AG20443 (cell line): ENCODE measurements at regions not wholly inside any gene's neighbourhood (a gene's known extent, or its start where the extent isn't known, plus 50 kb on each side); places are given as distances from the start of the nearest gene placed in this dataset.
"Not testable (repeated sequence)": the region's sequence is repeated elsewhere in the genome, so short reads cannot be mapped to it uniquely, and the experiment has no call there.

Experiments
- DNase-seq: peaks from one replicate; pipeline ENCODE4 v3.0.0; 2012; ENCODE audit warnings: low spot score, mixed read lengths

- no peak for DNase-seq
Measured at GRCh38 chr5:118552146-118552545, 436.2 kb downstream of the DTWD2 start.

DNA sequence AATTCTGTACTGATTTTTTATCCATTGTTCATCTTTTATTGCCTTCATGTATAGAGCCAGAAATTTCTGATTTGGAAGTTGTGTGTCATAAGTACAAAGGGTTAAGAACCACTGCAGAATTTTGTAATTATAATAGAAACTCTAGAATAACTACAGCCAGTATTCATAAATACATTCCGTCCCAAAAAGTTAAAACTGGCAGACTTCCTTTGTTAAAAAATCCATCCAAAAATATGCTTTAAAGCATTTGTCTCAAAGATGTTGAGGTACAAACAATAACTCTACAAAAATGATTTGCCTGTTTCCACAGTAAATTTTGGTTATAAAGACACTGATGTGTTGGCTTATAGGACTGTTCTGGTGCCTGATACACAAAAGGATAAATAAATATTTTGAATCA lies 436.6 kb downstream of the DTWD2 start:
- DNase-seq = no peak

GRCh38 chr5:118551031-118551430 lies 437.3 kb downstream of the DTWD2 start:
- no peak for DNase-seq

DNA sequence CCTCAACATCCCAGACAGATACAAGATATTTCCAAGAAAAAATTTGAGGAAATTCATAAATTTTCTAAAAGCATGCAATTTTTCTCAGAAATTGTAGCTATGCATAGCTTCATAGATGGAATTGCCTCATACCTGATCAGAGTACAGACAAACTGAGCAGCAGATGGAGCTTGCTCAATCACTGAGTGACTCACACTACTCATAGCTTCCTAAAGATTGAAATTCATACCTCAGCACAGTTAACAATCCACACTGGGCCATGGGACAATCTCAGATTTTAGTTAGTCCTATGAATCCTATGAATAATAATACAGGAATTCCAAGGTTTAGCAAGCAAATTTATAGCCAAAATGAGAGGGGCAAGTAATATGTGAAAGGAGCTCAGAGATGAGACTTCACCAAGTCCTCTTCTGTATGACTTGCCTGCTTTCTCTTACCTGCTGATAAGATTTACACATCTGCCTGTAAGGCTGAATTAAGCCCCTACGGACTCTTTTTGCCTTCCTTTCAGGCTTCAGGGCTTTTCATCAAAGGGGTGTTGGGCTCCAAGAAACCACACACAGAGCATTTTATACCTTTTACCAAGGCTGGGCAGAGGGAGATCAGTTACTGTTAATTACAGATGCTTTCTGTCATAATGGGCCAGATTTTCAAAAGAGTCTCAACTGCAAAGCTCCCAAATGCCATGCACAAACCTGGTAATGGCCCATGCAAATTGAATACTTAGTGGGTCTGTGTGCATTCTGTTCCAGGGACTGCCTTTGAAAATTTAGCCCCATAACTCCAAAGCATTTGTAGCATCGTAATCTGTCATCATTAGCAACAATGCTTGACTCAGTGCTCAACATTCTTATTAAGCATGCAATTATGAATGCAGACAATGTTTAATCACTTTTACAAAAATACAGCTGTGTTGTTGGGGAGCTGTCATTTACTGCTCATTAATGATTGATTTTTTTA lies 439.3 kb downstream of the DTWD2 start:
- DNase-seq = peak; percentile 55

DNA sequence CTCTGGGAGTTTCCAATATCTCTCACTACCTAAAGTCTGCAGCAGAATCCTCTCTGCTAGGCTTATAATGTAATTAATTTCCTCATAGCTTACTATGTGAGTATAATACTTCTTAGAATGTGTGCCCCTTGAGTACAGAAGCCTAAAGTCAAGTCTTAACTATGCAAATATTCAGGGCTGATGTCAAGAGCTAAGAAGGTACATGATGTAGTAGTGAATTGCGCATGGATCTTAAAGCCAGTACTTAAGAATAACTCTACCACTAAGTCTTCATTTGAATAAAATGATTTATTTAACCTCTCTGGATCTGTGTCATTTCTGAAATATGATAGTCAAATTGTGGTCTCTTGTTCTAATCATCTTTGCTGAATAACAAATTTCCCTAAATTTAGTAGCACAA lies 442.9 kb downstream of the DTWD2 start:
- no peak for DNase-seq

- DNase-seq = no peak
Measured at GRCh38 chr5:118544887-118545449, 443.4 kb downstream of the DTWD2 start.

GRCh38 chr5:118533923-118534322 lies 454.4 kb downstream of the DTWD2 start:
- no peak for DNase-seq

- DNase-seq = no peak
Measured at GRCh38 chr5:118533156-118533555, 455.2 kb downstream of the DTWD2 start.

- no peak for DNase-seq
Measured at GRCh38 chr5:118531276-118531675, 457.1 kb downstream of the DTWD2 start.

GRCh38 chr5:118529361-118530144 lies 458.8 kb downstream of the DTWD2 start:
- DNase-seq = no peak

- no peak for DNase-seq
Measured at GRCh38 chr5:118522626-118523025, 465.7 kb downstream of the DTWD2 start.

DNA sequence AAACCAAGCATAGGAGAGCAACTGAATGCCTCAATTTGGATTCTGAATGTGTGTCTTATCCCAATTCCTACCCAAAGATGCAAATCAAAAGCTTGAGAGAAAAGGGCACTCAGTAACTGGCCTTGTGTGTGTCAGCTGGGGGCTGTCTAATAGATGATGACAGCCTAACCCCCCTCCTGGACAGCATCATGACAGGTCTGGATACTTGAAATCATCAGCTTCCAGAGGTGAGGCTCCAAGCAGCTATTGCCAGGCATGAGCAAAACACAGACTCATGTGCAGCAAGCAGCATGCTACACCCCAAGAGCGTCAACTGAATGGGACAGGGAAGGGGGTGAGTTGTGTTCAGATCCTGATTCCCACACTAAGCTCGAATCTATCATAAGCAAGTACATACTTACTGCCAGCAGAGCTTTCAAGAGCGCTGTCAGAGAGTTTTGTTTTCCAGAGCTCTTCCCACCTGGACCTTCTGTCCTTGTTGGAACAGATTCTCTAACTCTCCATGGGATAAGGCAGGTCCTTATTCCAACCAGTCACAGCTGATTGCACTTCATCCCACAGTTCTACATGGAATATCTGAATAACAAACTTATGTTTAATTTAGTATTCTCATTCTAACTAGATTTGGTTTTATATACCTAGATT lies 467.5 kb downstream of the DTWD2 start:
- no peak for DNase-seq

DNA sequence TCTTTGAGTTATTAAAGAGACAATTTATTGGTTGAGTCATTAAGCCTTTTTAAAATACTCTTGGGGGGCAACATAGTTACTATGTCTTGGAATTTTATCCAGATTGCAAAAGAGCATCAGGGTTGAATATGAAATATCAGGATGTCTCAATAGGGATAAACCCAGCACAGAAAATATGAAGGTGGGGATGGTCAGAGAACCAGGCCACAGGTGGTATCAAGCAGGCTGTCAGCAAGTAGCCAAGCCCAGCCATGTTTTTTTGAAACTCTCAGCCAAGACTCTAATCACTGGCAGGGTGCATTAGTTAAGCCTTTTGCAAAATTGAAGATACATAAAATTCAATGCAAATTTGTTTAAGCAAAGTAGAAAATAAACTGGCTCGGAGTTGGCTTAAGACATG lies 468.9 kb downstream of the DTWD2 start:
- no peak for DNase-seq

DNA sequence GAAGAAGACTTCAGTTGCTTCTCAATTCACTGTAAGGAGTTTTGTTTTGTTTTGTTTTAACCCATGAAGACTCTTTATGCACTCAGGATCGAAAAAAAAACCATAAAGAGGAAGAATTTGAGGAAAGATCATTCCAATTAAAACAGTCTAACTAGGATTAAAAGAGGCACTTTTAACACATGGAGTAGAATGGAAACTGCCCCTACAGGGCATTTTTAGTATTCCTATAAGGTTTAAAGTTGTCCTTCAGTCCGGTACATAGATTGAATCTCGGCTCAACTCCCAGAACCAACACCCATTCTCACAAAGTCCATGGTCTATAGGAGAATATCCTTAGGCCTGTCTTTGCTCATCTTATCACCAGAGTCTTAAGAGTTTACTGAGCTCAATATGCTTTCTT lies 469.6 kb downstream of the DTWD2 start:
- DNase-seq = no peak

- no peak for DNase-seq
Measured at GRCh38 chr5:118511846-118512245, 476.5 kb downstream of the DTWD2 start.

- DNase-seq = no peak
Measured at GRCh38 chr5:118506217-118506852, 482.0 kb downstream of the DTWD2 start.

DNA sequence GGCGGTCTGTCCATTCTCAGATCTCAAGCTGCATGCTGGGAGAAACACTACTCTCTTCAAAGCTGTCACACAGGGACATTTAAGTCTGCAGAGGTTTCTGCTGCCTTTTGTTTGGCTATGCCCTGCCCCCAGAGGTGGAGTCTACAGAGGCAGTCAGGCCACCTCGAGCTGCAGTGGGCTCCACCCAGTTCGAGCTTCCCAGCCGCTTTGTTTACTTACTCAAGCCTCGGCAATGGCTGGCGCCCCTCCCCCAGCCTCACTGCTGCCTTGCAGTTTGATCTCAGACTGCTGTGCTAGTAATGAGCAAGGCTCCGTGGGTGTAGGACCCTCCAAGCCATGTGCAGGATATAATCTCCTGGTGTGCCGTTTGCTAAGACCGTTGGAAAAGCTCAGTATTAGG lies 486.1 kb downstream of the DTWD2 start:
- not testable (repeated sequence) for DNase-seq

DNA sequence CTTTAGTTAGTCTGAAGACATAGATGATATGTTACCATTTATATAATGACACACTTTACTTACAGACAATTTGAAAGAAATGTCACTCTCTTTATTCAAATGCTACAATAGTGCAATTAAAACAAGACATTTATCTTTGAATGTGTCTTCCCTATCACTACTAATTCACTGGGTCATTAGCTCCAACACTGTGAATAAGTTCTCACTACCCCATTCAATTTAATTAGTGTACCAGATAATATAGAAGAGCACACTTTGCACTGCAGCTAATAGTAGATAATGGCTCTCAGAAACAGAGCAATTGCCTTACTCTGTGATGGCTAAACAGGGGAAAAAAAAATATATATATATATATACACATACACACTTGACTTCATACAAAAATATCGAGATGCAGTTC lies 497.0 kb downstream of the DTWD2 start:
- DNase-seq = no peak

DNA sequence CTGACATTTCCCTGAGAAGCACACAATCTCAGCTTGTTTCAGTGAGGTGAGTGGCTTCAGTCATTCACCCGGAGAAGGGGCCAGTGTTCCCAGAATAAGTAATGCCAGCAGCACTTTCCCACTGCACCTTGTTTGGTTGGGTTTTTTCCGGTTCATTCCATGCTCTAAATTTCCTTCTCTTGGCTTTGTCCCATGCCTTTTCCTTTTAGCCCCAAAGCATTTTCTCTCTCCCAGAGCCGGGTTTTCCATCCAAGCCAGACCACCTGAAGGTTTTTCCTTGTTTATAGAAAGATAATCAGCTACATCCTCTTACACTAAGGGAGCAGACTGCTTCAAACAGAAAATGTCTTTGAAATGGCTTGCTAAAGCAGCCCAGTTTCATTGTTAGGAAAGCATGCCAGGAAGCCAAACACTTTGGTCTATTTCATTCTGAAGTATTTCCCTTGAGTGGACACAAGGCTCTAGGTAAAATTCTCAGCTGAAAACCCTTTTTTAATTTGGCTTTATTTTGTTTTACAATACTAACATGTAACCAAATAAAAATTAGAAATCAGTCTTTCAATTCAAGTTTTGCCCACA lies 501.6 kb downstream of the DTWD2 start:
- DNase-seq = no peak

DNA sequence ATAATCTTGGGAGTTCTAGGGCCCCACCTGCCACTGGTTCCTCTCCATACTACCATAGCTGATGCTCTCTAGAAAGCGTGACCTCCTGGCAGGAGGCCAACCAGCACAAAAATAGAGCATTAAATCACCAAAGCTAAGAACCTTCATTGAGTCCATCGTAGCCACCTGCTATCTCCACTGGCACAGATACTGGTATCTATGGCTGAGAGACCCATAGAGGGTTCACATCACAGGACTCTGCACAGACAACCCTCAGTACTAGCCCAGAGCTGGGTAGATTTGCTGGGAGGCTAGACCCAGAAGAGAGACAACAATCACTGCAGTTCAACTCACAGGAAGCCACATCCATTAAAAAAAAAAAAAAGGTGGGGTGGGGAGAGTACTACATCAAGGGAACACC lies 509.1 kb downstream of the DTWD2 start:
- DNase-seq = no peak

GRCh38 chr5:118478852-118479251 lies 509.5 kb downstream of the DTWD2 start:
- no peak for DNase-seq
